ENCODE measurements at regions not wholly inside any gene's neighbourhood (a gene's known extent, or its start where the extent isn't known, plus 50 kb on each side); places are given as distances from the start of the nearest gene placed in this dataset.

Small RNAs in the stretch of these regions (small RNA-seq; reads per million reads assigned to genes)
- 1.7 reads per million, percentile 88 among the genes with 10 or more reads in this experiment for gene RNA5SP426 (ENCODE audit: low replicate concordance)
